ENCODE measurements at regions not wholly inside any gene's neighbourhood (a gene's known extent, or its start where the extent isn't known, plus 50 kb on each side); places are given as distances from the start of the nearest gene placed in this dataset.

DNA sequence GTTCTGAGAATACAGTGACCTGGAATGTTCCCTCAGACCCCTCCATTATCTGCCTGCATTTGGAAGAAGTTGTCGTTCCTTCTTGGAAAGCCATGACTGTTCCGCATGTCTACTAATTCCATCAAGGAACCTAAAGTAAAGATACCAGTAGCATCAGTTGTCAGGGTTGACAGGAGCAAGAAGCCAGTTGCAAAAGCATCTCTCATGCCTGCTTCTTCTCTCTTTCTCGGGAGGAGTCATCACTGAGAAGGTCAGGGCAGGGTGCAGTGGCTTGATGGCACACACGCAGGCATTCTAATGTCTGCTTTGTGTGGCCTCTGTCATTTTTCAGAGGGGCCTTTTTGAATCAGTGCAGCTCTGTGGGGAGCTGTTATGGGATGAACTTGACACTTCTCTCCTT lies 276.6 kb upstream of the TPM1 start:
- WGBS, 5 donors: 88 to 96% (median 94%) methylated on average over 4 of the region's 4 CpGs
- H3K27me3 ChIP-seq (replicated peaks in 1 of 7): no peaks in the 10 kb centered on the region
- intact Hi-C loops (cut with DNase I; ENCODE audit: low total_unique reads): no loop called here
- no peak for DNase-seq
- H3K27ac ChIP-seq: no peak overlapping the region
- no peaks in the 10 kb centered on the region for H3K9me3 ChIP-seq
- H3K36me3 ChIP-seq: peaks cover 0 to 21% (median 0%) of the 10 kb centered on the region in 6 donors
- H3K4me1 ChIP-seq: no peaks in the 10 kb centered on the region
- no peak overlapping the region for H3K4me3 ChIP-seq
- TF ChIP-seq CTCF (IDR thresholded peaks at IDR 0.05 in 8 of 11, conservative IDR thresholded peaks at IDR 0.05 in 3 of 11): no peak
- TF ChIP-seq POLR2A (IDR thresholded peaks at IDR 0.05): no peak
- no peak for TF ChIP-seq POLR2AphosphoS5 (IDR thresholded peaks at IDR 0.05)

GRCh38 chr15:62766599-62766998 lies 275.9 kb upstream of the TPM1 start:
- Histone ChIP-seq H3K36me3 (peaks cover 0 to 21% (median 0%) of the 10 kb centered on the region in 6 donors), H3K4me3 (no peak overlapping the region), H3K9me3 (no peaks in the 10 kb centered on the region), H3K4me1 (no peaks in the 10 kb centered on the region), H3K27ac (no peak overlapping the region), H3K27me3 (replicated peaks in 1 of 7) (no peaks in the 10 kb centered on the region)
- intact Hi-C loops (cut with DNase I; ENCODE audit: low total_unique reads): no loop called here
- no peak for TF ChIP-seq POLR2AphosphoS5 (IDR thresholded peaks at IDR 0.05)
- no peak for TF ChIP-seq POLR2A (IDR thresholded peaks at IDR 0.05)
- TF ChIP-seq CTCF (IDR thresholded peaks at IDR 0.05 in 8 of 11, conservative IDR thresholded peaks at IDR 0.05 in 3 of 11): no peak
- no peak for DNase-seq
- WGBS, 5 donors: 86 to 93% (median 93%) methylated on average over 4 of the region's 4 CpGs

- intact Hi-C loops (cut with DNase I; ENCODE audit: low total_unique reads): no loop called here
- 87 to 96% (median 92%) methylated on average over 3 of the region's 3 CpGs for WGBS, 5 donors
- H3K27ac ChIP-seq: no peak overlapping the region
- peaks cover 0 to 10% (median 0%) of the 10 kb centered on the region in 6 donors for H3K36me3 ChIP-seq
- no peak overlapping the region for H3K4me3 ChIP-seq
- H3K27me3 ChIP-seq (replicated peaks in 1 of 7): no peaks in the 10 kb centered on the region
- no peaks in the 10 kb centered on the region for H3K4me1 ChIP-seq
- H3K9me3 ChIP-seq: no peaks in the 10 kb centered on the region
- DNase-seq: no peak
- TF ChIP-seq POLR2AphosphoS5 (IDR thresholded peaks at IDR 0.05) (no peak), POLR2A (IDR thresholded peaks at IDR 0.05) (no peak), CTCF (IDR thresholded peaks at IDR 0.05 in 8 of 11, conservative IDR thresholded peaks at IDR 0.05 in 3 of 11) (no peak)
Observed at GRCh38 chr15:62769604-62770003, 272.9 kb upstream of the TPM1 start.

DNA sequence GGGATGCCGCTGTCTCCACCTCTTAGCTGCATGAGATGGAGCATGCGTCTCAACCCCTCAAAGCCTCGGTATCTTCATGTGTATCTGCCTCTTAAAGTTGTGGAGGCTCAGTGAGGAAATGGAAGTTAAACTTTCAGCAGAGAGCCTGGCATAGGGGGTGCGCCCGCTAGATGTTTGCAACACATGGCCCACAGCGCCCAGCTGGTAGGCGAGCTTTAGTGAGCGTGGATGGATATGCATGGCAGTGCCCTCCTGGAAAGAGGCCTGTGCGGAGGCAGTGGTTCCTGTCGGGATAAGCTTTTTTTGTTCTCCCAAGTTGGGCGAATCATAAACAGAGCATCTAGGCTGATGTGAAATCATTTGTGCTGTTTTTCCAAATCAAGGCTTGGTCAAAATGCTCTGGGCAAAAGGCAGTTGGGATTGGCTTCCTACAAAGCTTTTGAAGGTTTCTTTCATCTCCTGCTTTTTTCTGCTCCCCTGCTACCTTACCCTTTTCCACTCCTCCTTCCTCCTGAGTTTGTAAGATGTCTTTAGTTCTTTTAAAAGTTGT lies 272.4 kb upstream of the TPM1 start:
- no peak overlapping the region for H3K4me3 ChIP-seq
- DNase-seq: no peak
- WGBS, 5 donors: 88 to 97% (median 95%) methylated on average over 6 to 11 of the region's 11 CpGs
- H3K27me3 ChIP-seq (replicated peaks in 1 of 7): no peaks in the 10 kb centered on the region
- H3K4me1 ChIP-seq: no peaks in the 10 kb centered on the region
- no peak overlapping the region for H3K27ac ChIP-seq
- intact Hi-C loops (cut with DNase I; ENCODE audit: low total_unique reads): no loop called here
- TF ChIP-seq POLR2A (IDR thresholded peaks at IDR 0.05): no peak
- no peak for TF ChIP-seq POLR2AphosphoS5 (IDR thresholded peaks at IDR 0.05)
- no peak for TF ChIP-seq CTCF (IDR thresholded peaks at IDR 0.05 in 8 of 11, conservative IDR thresholded peaks at IDR 0.05 in 3 of 11)
- no peaks in the 10 kb centered on the region for H3K9me3 ChIP-seq
- peaks cover 0 to 10% (median 0%) of the 10 kb centered on the region in 6 donors for H3K36me3 ChIP-seq
